ENCODE measurements at regions not wholly inside any gene's neighbourhood (a gene's known extent, or its start where the extent isn't known, plus 50 kb on each side); places are given as distances from the start of the nearest gene placed in this dataset.
A peak's percentile ranks its signal among the peaks of the same experiment; 100 is the strongest.

DNA sequence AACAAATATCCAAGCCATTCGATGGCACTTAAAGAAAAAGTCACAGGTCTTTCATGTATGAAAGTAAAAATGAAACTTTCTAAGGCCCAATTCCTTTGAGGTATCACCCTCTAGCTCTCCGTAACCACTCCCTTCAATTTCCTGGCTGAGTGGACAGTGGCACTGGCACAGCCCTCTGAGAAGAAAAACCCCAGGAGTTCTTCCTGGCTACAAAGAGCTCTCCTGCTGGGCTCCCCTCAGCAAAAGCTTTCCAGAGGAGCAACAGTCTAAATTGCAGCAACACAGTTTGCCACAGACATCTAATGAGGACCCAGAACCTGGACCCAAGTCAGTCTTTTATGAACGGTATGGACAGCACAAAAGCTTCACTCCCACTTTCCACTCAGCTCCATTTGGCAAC, 71.8 kb downstream of the FUNDC1 start:
- no peak for DNase-seq (ENCODE audit: low read depth)

GRCh38 chrX:44462850-44463249, 79.8 kb downstream of the FUNDC1 start:
- peak; percentile 5 for DNase-seq (ENCODE audit: low read depth)

DNA sequence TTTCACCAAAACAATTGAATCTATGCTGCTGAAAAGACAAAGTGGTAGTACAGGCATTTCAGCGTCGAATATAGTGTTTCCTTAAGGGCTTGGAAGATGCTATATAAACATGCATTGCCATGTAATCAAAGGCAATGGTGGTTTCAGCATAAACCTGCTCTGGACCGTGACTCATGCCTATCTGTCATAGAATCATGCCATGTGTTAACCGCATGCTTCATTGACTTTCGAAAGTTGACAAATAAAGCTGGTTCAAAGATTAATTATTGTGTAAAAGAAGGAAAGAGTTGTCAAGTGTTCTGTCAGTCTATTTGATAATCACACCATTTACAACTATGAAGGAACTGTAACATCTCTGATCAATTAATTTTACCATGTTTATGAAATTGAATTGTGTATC, 83.2 kb downstream of the FUNDC1 start:
- peak; percentile 49 for DNase-seq (ENCODE audit: low read depth)

DNA sequence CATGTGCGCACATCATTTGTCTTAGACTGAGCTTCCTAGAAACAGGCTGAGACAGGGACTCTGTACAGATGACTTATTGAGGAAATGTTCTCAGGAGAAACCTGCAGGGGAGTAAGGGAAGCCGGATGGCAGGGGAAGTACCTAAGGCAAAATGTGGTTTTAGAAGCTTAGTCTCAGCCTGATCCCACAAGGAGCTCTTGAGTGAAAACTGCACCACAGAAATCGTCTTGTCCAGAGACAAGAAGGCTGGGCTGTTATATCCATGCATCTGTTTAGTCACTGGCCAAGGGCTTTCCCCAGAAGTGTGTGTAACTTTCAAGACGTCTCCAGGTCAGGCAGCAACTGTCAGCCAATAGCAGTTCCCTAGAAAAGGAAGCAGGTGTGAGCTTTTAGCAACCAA, 86.0 kb downstream of the FUNDC1 start:
- DNase-seq (ENCODE audit: low read depth): no peak

- no peak for DNase-seq (ENCODE audit: low read depth)
Measured at GRCh38 chrX:44451056-44451455, 91.6 kb downstream of the FUNDC1 start.

GRCh38 chrX:44447214-44447613, 95.4 kb downstream of the FUNDC1 start:
- no peak for DNase-seq (ENCODE audit: low read depth)

DNA sequence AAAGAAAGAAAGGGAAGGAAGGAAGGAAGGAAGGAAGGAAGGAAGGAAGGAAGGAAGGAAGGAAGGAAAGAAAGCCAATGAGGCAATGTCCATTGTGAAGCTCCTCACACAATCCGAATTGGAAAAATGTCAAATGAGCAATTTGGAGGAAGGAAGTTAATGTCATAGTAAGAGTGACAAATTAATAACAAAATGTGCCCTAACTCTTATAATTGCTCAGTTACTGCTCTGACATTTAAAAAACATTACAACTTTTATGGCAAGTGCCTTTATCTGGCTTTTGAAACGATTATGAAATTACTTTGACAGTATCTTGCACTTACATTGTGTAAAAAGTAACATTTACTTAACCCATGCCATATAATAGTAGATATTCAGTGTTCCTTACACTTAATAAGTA, 96.5 kb upstream of the EFHC2 start:
- DNase-seq (ENCODE audit: low read depth): no peak

DNA sequence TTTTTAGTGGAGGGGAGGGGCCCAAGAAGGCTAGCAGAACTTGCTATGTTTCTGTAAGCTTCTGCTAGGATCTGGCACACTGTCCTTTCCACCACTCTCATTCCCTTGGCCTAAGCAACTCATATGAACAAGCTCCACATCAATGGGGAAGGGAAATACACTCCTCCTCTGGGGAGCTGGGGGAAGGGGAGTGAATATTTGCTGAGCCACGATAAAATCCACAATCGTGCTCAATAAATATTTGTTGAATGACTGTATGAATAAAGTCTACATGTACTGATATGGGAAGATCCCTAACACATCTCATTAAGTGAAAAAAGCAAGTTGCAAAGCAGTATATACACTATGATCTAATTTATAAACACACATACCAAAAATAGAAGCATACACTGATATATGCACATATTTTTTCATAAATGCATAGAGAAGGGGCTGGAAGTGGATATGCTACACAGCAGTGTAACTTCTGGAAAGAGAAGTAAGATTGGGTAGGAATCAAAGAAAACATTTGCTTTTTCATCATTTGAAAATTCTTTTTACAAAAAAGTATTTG, 95.8 kb upstream of the EFHC2 start:
- DNase-seq (ENCODE audit: low read depth): no peak

DNA sequence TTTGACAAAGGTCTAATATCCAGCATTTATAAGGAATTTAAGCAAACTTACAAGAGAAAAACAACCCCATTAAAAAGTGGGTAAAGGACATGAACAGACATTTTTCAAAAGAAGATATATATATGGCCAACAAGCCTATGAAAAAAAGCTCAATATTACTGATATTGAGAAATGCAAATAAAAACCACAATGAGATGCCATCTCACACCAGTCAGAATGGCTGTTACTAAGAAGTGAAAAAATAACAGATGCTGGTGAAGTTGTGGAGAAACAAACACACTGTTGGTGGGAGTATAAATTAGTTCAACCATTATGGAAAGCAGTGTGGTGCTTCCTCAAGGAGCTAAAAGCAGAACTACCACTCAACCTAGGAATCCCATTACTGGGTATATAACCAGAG, 91.6 kb upstream of the EFHC2 start:
- DNase-seq (ENCODE audit: low read depth): no peak

- no peak for DNase-seq (ENCODE audit: low read depth)
Measured at GRCh38 chrX:44433556-44433955, 90.1 kb upstream of the EFHC2 start.

GRCh38 chrX:44432641-44433040, 89.2 kb upstream of the EFHC2 start:
- DNase-seq (ENCODE audit: low read depth): peak; percentile 72

DNA sequence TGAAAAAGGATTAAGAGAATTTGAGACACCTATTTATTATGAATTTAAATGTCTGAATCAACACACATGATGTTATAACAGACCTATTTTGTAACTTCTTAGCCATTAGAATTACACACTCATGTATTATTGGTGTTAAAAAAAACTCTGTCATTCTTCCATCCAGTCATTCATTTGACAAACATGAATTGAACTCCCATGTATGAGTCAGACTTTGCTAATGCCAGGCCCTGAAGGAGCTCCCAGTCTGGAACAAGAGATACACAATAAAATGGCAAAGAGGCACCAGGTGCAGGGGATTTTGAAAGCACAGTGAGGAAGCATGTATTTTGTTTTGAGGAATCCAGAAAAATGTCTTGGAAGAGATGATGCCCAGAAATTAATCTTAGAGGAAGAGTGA, 87.7 kb upstream of the EFHC2 start:
- peak; percentile 86 for DNase-seq (ENCODE audit: low read depth)

- peak; percentile 51 for DNase-seq (ENCODE audit: low read depth)
Measured at GRCh38 chrX:44428989-44429627, 85.6 kb upstream of the EFHC2 start.

DNA sequence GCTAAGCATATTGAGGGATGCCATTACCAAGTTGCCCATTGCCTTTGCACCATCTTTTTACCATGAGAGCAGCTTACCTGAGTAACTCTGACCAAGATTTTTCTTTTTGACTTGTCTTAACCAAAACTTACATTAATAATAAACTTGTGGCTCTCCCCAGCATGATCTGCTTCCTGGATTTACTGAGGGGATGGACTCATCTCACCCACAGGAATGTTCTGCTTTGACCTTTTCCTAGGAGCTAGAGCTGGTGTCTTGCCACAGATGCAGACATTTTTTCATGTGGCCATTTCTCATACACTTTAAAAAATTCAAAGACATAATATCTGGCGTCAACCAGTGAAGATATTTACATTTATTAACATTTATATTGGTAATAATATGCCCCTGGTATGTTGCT, 79.2 kb upstream of the EFHC2 start:
- DNase-seq (ENCODE audit: low read depth): peak; percentile 70

DNA sequence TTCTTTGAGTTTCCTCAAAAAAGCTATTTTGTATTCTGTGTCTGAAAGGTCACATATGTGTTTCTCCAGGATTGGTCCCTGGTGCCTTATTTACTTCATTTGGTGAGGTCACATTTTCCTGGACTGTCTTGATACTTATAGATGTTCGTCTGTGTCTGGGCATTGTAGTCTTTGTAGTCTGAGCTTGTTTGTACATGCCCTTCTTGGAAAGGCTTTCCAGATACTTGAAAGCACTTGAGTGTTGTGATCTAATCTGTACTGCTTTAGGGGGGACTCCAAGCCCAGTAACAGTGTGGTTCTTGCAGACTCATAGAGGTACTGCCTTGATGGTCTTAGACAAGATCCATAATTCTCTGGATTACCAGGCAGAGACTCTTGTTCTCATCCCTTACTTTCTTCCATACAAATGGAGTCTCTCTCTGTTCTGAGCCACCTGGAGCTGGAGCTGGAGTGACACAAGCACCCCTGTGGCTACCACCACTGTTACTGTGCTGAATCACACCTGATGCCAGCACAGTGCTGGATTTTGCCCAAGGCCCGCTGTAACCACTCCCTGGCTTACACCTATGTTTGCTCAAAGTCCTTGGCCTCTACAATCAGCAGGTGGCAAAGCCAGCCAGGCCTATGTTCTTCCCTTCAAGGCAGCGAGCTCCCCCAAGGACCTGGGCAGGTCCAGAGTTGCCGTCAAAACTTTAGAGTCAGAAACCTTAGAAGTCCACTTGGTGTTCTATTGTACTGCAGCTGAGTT, 72.3 kb upstream of the EFHC2 start:
- DNase-seq (ENCODE audit: low read depth): no peak

- peak; percentile 25 for DNase-seq (ENCODE audit: low read depth)
Measured at GRCh38 chrX:44401151-44401550, 57.7 kb upstream of the EFHC2 start.

DNA sequence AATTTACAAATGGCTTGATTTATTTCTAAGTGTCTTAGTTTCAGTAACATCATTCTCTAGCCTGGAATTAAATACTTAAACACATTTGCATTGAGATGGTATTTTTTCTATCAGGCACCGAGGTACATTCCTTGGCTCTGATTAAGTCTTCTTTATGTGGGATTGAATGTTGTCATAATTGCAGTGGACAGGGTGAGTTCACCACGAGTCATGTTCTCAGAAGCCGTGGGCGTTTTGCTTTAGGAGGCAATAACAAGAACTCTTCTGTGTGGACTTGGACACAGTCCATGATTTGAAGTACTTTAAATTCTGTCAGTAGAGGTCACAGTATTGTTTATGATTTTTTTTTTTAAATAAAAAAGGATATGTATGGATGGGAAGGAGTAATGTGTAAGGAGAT, 57.1 kb upstream of the EFHC2 start:
- peak; percentile 96 for DNase-seq (ENCODE audit: low read depth)

GRCh38 chrX:44400161-44400560, 56.7 kb upstream of the EFHC2 start:
- no peak for DNase-seq (ENCODE audit: low read depth)
